Mesendoderm (in vitro differentiated cells): ENCODE measurements at regions not wholly inside any gene's neighbourhood (a gene's known extent, or its start where the extent isn't known, plus 50 kb on each side); places are given as distances from the start of the nearest gene placed in this dataset.

Experiments used
- DNase-seq: peaks from one replicate; pipeline ENCODE4 v3.0.0; 2013
- H2AK5ac ChIP-seq: 2 replicates; pipeline ENCODE4 v1.6.1; 2013; ENCODE audit warnings: low read length, inconsistent platforms
- H2BK120ac ChIP-seq: 2 replicates; pipeline ENCODE4 v1.6.1; 2013; ENCODE audit warnings: low read depth, mild to moderate bottlenecking, low read length, moderate library complexity, mixed read lengths
- H2BK15ac ChIP-seq: replicated peaks from 2 replicates; pipeline ENCODE4 v1.6.1; 2013; ENCODE audit warnings: low read depth, mild to moderate bottlenecking, moderate library complexity
- H2BK5ac ChIP-seq: 2 replicates; pipeline ENCODE4 v1.6.1; 2013; ENCODE audit warnings: low read length, inconsistent platforms
- H3K18ac ChIP-seq: 2 replicates; pipeline ENCODE4 v1.6.1; 2013; ENCODE audit warnings: mild to moderate bottlenecking, low read length, mixed read lengths
- H3K23ac ChIP-seq: one replicate; pipeline ENCODE4 v1.6.1; 2013; ENCODE audit warnings: low read length
- H3K27ac ChIP-seq: 2 replicates; pipeline ENCODE4 v1.5.1; 2013; ENCODE audit warnings: low read depth, mild to moderate bottlenecking, inconsistent platforms, low read length, moderate library complexity
- H3K27me3 ChIP-seq: 2 replicates; pipeline ENCODE4 v1.6.1; 2013; ENCODE audit warnings: low read length, control low read depth, mild to moderate bottlenecking, inconsistent platforms; ENCODE audit not compliant: insufficient read depth, poor library complexity
- H3K36me3 ChIP-seq: 2 replicates; pipeline ENCODE4 v1.6.1; 2013; ENCODE audit warnings: low read length, inconsistent platforms; ENCODE audit not compliant: control insufficient read depth, insufficient read depth
- H3K4ac ChIP-seq: one replicate; pipeline ENCODE4 v1.6.1; 2013; ENCODE audit warnings: low read depth, mild to moderate bottlenecking, low read length, moderate library complexity
- H3K4me1 ChIP-seq: 2 replicates; pipeline ENCODE4 v1.6.1; 2013; ENCODE audit warnings: low read depth, low read length, inconsistent platforms; ENCODE audit not compliant: control insufficient read depth
- H3K4me2 ChIP-seq: 2 replicates; pipeline ENCODE4 v1.6.1; 2013; ENCODE audit warnings: low read length
- H3K4me3 ChIP-seq: 2 replicates; pipeline ENCODE4 v1.5.1; 2013; ENCODE audit warnings: mild to moderate bottlenecking, low read length
- H3K56ac ChIP-seq: one replicate; pipeline ENCODE4 v1.6.1; 2013; ENCODE audit warnings: low read length
- H3K79me1 ChIP-seq: 2 replicates; pipeline ENCODE4 v1.6.1; 2013; ENCODE audit warnings: low read length, inconsistent platforms
- H3K79me2 ChIP-seq: 2 replicates; pipeline ENCODE4 v1.6.1; 2013; ENCODE audit warnings: mild to moderate bottlenecking, low read length; ENCODE audit not compliant: control insufficient read depth, insufficient read depth
- H3K9ac ChIP-seq: 2 replicates; pipeline ENCODE4 v1.6.1; 2013; ENCODE audit warnings: low read length, inconsistent platforms
- H4K5ac ChIP-seq: one replicate; pipeline ENCODE4 v1.6.1; 2013; ENCODE audit warnings: low read length
- H4K8ac ChIP-seq: one replicate; pipeline ENCODE4 v1.6.1; 2013; ENCODE audit warnings: low read depth, mild to moderate bottlenecking, control low read depth, low read length, moderate library complexity
- WGBS: extraction: QIAGEN DNeasy Blood & Tissue Kit; methylation state at CpG from one replicate; pipeline ENCODE4 v1.1.7; 2013; ENCODE audit warnings: low lambda C conversion rate, missing lambda C conversion rate; ENCODE audit not compliant: insufficient coverage; ENCODE audit errors: extremely low coverage; 5-methylcytosine and 5-hydroxymethylcytosine counted together

GRCh38 chr14:99321955-99322730 is 50.1 kb upstream of the BCL11B start:
- no peak overlapping the region for H2BK5ac ChIP-seq
- no peaks in the 10 kb centered on the region for H3K79me2 ChIP-seq
- no peak overlapping the region for H2BK15ac ChIP-seq
- no peak overlapping the region for H3K18ac ChIP-seq
- no peak overlapping the region for H3K27ac ChIP-seq
- no peak overlapping the region for H2BK120ac ChIP-seq
- no peaks in the 10 kb centered on the region for H3K36me3 ChIP-seq
- H3K9ac ChIP-seq = no peak overlapping the region
- no peaks in the 10 kb centered on the region for H3K79me1 ChIP-seq
- H3K4ac ChIP-seq = no peak overlapping the region
- no peaks in the 10 kb centered on the region for H3K27me3 ChIP-seq
- H3K4me2 ChIP-seq = no peak overlapping the region
- H4K5ac ChIP-seq = no peak overlapping the region
- no peak overlapping the region for H3K23ac ChIP-seq
- H4K8ac ChIP-seq = no peak overlapping the region
- no peak overlapping the region for H3K4me3 ChIP-seq
- H3K56ac ChIP-seq = no peak overlapping the region
- no peak overlapping the region for H2AK5ac ChIP-seq
- WGBS = no CpG with 5 or more reads among the region's 13 CpGs
- no peak for DNase-seq
- no peaks in the 10 kb centered on the region for H3K4me1 ChIP-seq
